ENCODE measurements at regions not wholly inside any gene's neighbourhood (a gene's known extent, or its start where the extent isn't known, plus 50 kb on each side); places are given as distances from the start of the nearest gene placed in this dataset.

DNA sequence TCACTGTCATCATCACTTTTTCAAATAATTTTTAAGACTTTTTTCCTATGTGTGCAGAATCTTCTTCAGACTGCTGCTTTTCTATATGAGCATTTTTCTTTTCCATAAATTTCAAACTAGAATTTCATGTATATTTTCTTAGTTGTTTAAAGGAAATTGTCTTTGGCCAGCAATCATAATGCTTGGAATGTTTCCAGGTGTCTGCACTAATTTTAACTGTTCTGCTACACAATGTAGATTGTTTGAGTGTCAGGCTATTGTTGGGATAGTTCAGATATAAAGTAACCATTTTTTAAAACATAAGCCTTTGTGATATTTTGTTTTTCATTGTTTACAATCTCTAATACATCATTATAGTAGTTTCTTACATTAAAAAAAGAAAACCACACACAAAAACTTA, 1418.5 kb downstream of the EFNB2 start:
- H3K79me2 ChIP-seq (ENCODE audit: low read length) = no peaks in the 10 kb centered on the region
- no peak overlapping the region for H2AFZ ChIP-seq (ENCODE audit: low read length)
- H3K36me3 ChIP-seq (ENCODE audit: insufficient read depth, low read length) = no peaks in the 10 kb centered on the region
- H3K9me2 ChIP-seq (replicated peaks; ENCODE audit: insufficient read depth, low read length) = no peaks in the 10 kb centered on the region
- H3K4me1 ChIP-seq (ENCODE audit: low read length) = no peaks in the 10 kb centered on the region
- no peak overlapping the region for H3K4me2 ChIP-seq (ENCODE audit: low read depth, low read length, poor library complexity, severe bottlenecking)
- no peak overlapping the region for H3K27ac ChIP-seq (ENCODE audit: low read length)
- H4K20me1 ChIP-seq (ENCODE audit: insufficient read depth, low read depth, low read length) = no peaks in the 10 kb centered on the region
- H3K27me3 ChIP-seq (ENCODE audit: low read length) = no peaks in the 10 kb centered on the region
- peaks cover 16% of the 10 kb centered on the region for H3K9me3 ChIP-seq (ENCODE audit: low read length)
- no peak overlapping the region for H3K4me3 ChIP-seq (ENCODE audit: low read length)
- DNase-seq = no peak
- no peak overlapping the region for H3K9ac ChIP-seq (ENCODE audit: low read length)

GRCh38 chr13:105112561-105112960, 1422.9 kb downstream of the EFNB2 start:
- no peaks in the 10 kb centered on the region for H3K27me3 ChIP-seq (ENCODE audit: low read length)
- no peaks in the 10 kb centered on the region for H3K36me3 ChIP-seq (ENCODE audit: insufficient read depth, low read length)
- no peaks in the 10 kb centered on the region for H3K4me1 ChIP-seq (ENCODE audit: low read length)
- H3K79me2 ChIP-seq (ENCODE audit: low read length) = no peaks in the 10 kb centered on the region
- H3K4me3 ChIP-seq (ENCODE audit: low read length) = no peak overlapping the region
- no peak overlapping the region for H3K4me2 ChIP-seq (ENCODE audit: low read depth, low read length, poor library complexity, severe bottlenecking)
- no peaks in the 10 kb centered on the region for H4K20me1 ChIP-seq (ENCODE audit: insufficient read depth, low read depth, low read length)
- H3K27ac ChIP-seq (ENCODE audit: low read length) = no peak overlapping the region
- H3K9ac ChIP-seq (ENCODE audit: low read length) = no peak overlapping the region
- no peak overlapping the region for H2AFZ ChIP-seq (ENCODE audit: low read length)
- peaks cover 19% of the 10 kb centered on the region for H3K9me3 ChIP-seq (ENCODE audit: low read length)
- H3K9me2 ChIP-seq (replicated peaks; ENCODE audit: insufficient read depth, low read length) = no peaks in the 10 kb centered on the region
- DNase-seq = no peak

GRCh38 chr13:105107781-105108180, 1427.7 kb downstream of the EFNB2 start:
- Histone ChIP-seq H3K4me2 (ENCODE audit: low read depth, low read length, poor library complexity, severe bottlenecking) (no peak overlapping the region), H3K4me1 (ENCODE audit: low read length) (no peaks in the 10 kb centered on the region), H2AFZ (ENCODE audit: low read length) (no peak overlapping the region), H3K9ac (ENCODE audit: low read length) (no peak overlapping the region), H3K79me2 (ENCODE audit: low read length) (no peaks in the 10 kb centered on the region), H3K36me3 (ENCODE audit: insufficient read depth, low read length) (no peaks in the 10 kb centered on the region), H3K9me2 (replicated peaks; ENCODE audit: insufficient read depth, low read length) (no peaks in the 10 kb centered on the region), H3K9me3 (ENCODE audit: low read length) (peaks cover 14% of the 10 kb centered on the region), H3K4me3 (ENCODE audit: low read length) (no peak overlapping the region), H3K27ac (ENCODE audit: low read length) (no peak overlapping the region), H3K27me3 (ENCODE audit: low read length) (no peaks in the 10 kb centered on the region), H4K20me1 (ENCODE audit: insufficient read depth, low read depth, low read length) (no peaks in the 10 kb centered on the region)
- no peak for DNase-seq

DNA sequence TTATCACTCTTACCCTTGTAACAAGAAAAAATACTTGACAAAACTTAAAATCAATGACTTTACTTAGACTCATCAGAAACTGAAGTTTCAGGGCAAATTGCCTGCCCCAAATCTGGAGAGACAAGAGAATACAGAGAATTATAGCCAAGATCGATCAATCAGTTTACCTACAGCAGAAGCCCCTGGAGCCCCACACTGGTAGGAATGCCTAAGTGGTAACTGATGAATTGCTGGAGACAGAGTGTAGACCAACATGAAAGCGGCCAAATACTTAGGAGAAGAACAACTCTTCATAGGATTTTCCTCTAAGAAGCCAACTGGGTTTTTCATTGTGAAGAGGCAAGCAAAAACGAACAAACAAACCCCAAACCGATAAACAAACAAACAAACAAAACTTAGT, 1430.0 kb downstream of the EFNB2 start:
- Histone ChIP-seq H3K4me3 (ENCODE audit: low read length) (no peak overlapping the region), H3K9me3 (ENCODE audit: low read length) (peaks cover 13% of the 10 kb centered on the region), H3K4me1 (ENCODE audit: low read length) (no peaks in the 10 kb centered on the region), H3K27ac (ENCODE audit: low read length) (no peak overlapping the region), H3K27me3 (ENCODE audit: low read length) (no peaks in the 10 kb centered on the region), H3K9me2 (replicated peaks; ENCODE audit: insufficient read depth, low read length) (no peaks in the 10 kb centered on the region), H3K36me3 (ENCODE audit: insufficient read depth, low read length) (no peaks in the 10 kb centered on the region), H3K4me2 (ENCODE audit: low read depth, low read length, poor library complexity, severe bottlenecking) (no peak overlapping the region), H4K20me1 (ENCODE audit: insufficient read depth, low read depth, low read length) (no peaks in the 10 kb centered on the region), H2AFZ (ENCODE audit: low read length) (no peak overlapping the region), H3K79me2 (ENCODE audit: low read length) (no peaks in the 10 kb centered on the region), H3K9ac (ENCODE audit: low read length) (no peak overlapping the region)
- no peak for DNase-seq

DNA sequence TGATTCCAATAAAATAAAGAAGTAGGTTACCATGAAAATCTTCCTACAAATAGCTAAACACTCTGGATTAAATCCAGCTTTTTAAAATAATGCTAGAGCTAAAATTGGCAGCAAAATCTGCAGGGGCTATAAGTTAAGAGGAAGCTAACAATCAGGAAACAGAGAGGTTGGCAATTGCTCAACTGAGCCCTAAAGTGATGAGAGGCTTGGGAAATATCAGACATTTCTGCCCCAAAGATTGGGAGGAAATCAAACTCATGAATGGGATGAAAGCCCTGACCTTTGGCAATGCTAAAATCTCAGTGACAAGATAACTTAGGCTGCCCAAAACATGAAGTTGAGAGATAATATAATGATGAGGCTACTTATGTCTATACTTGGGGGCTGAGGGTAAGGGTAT, 1437.9 kb downstream of the EFNB2 start:
- Histone ChIP-seq H3K4me2 (ENCODE audit: low read depth, low read length, poor library complexity, severe bottlenecking) (no peak overlapping the region), H3K36me3 (ENCODE audit: insufficient read depth, low read length) (no peaks in the 10 kb centered on the region), H3K9me2 (replicated peaks; ENCODE audit: insufficient read depth, low read length) (no peaks in the 10 kb centered on the region), H3K4me3 (ENCODE audit: low read length) (no peak overlapping the region), H3K9me3 (ENCODE audit: low read length) (peaks cover 36% of the 10 kb centered on the region), H3K9ac (ENCODE audit: low read length) (no peak overlapping the region), H4K20me1 (ENCODE audit: insufficient read depth, low read depth, low read length) (no peaks in the 10 kb centered on the region), H3K27ac (ENCODE audit: low read length) (no peak overlapping the region), H2AFZ (ENCODE audit: low read length) (no peak overlapping the region), H3K27me3 (ENCODE audit: low read length) (no peaks in the 10 kb centered on the region), H3K4me1 (ENCODE audit: low read length) (no peaks in the 10 kb centered on the region), H3K79me2 (ENCODE audit: low read length) (no peaks in the 10 kb centered on the region)
- no peak for DNase-seq

DNA sequence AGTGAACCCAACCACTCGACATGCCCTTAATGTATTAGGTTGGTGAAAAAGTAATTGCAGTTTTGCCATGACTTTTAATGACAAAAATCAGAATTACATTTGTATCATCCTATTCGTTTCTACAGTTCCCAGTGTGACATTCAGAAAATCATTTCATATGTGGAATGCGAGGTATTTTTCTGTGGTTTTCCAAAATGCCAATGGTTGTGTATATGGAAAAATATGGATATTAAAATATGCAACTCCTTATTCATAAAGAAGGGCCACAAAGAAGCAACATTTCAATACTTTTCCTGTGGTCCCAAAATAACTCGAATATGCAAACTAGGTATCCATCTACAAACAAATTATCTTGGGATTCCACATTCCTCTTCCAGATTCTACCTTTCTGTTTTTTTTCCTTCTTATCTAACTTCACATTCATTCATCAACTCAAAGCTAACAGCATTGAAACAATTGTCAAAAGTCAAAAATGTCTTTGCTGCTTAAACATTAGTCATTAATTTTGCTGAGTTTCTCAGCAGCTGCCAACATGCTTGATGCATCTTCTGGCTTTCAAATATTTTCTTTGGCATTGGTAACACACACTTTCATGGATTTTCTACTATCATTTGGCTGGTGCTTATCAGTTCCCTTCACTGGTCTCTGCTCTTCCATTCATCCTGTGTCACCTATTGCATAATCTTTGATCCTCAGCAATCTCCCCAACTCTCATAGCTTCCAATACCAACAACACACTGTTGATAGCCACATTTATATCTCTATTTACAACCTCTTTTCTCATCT, 1445.4 kb downstream of the EFNB2 start:
- H3K9me2 ChIP-seq (replicated peaks; ENCODE audit: insufficient read depth, low read length) = no peaks in the 10 kb centered on the region
- peaks cover 14% of the 10 kb centered on the region for H3K9me3 ChIP-seq (ENCODE audit: low read length)
- H3K4me3 ChIP-seq (ENCODE audit: low read length) = no peak overlapping the region
- no peak overlapping the region for H3K9ac ChIP-seq (ENCODE audit: low read length)
- no peaks in the 10 kb centered on the region for H3K27me3 ChIP-seq (ENCODE audit: low read length)
- no peak overlapping the region for H3K27ac ChIP-seq (ENCODE audit: low read length)
- H3K36me3 ChIP-seq (ENCODE audit: insufficient read depth, low read length) = no peaks in the 10 kb centered on the region
- H3K4me2 ChIP-seq (ENCODE audit: low read depth, low read length, poor library complexity, severe bottlenecking) = no peak overlapping the region
- H3K79me2 ChIP-seq (ENCODE audit: low read length) = no peaks in the 10 kb centered on the region
- H3K4me1 ChIP-seq (ENCODE audit: low read length) = no peaks in the 10 kb centered on the region
- no peaks in the 10 kb centered on the region for H4K20me1 ChIP-seq (ENCODE audit: insufficient read depth, low read depth, low read length)
- no peak for DNase-seq
- no peak overlapping the region for H2AFZ ChIP-seq (ENCODE audit: low read length)

DNA sequence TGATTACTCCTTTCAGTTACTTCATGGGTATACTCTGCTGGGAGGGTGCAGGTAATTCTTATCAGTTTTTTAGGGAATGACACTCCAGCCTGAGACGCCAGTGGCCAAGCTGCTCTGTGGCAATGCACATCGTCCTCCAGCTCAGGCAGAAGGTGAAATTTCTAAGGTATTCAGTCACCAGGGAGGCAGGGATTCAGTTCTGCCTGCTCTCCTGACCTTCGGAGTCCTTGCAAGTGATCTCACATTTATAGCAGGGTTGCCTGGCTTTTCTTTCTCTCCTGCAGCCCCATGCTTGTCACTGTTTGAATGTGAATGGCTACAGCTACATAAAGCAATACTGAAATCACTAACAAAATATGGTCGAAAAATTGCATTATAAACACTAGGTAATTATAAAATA, 1447.5 kb downstream of the EFNB2 start:
- Histone ChIP-seq H3K4me2 (ENCODE audit: low read depth, low read length, poor library complexity, severe bottlenecking) (no peak overlapping the region), H3K4me3 (ENCODE audit: low read length) (no peak overlapping the region)

DNA sequence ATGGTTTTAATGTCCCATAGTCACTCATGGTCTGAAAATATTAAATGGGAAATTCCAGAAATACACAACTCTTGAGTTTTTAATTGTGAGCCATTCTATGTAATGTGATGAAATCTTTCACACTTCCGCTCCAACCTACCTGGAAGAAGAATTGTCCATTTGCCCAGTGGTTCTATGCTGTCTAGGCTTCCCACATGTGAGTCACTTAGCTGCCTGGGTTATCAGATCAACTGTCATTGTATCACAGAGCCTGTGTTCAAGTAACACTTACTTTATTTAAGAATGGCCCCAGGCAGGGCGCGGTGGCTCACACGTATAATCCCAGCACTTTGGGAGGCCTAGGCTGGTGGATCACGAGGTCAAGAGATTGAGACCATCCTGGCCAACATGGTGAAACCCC, 1450.5 kb downstream of the EFNB2 start:
- Histone ChIP-seq H4K20me1 (ENCODE audit: insufficient read depth, low read depth, low read length) (no peaks in the 10 kb centered on the region), H3K9ac (ENCODE audit: low read length) (no peak overlapping the region), H3K36me3 (ENCODE audit: insufficient read depth, low read length) (no peaks in the 10 kb centered on the region), H3K27ac (ENCODE audit: low read length) (no peak overlapping the region), H3K9me2 (replicated peaks; ENCODE audit: insufficient read depth, low read length) (no peaks in the 10 kb centered on the region), H3K9me3 (ENCODE audit: low read length) (peaks cover 9% of the 10 kb centered on the region), H2AFZ (ENCODE audit: low read length) (no peak overlapping the region), H3K27me3 (ENCODE audit: low read length) (no peaks in the 10 kb centered on the region), H3K79me2 (ENCODE audit: low read length) (no peaks in the 10 kb centered on the region), H3K4me2 (ENCODE audit: low read depth, low read length, poor library complexity, severe bottlenecking) (no peak overlapping the region), H3K4me1 (ENCODE audit: low read length) (no peaks in the 10 kb centered on the region), H3K4me3 (ENCODE audit: low read length) (no peak overlapping the region)
- no peak for DNase-seq

More for the DNA sequence above, 1447.5 kb downstream of the EFNB2 start:
- Histone ChIP-seq H4K20me1 (ENCODE audit: insufficient read depth, low read depth, low read length) (no peaks in the 10 kb centered on the region), H3K9me2 (replicated peaks; ENCODE audit: insufficient read depth, low read length) (no peaks in the 10 kb centered on the region), H3K27me3 (ENCODE audit: low read length) (no peaks in the 10 kb centered on the region), H3K9ac (ENCODE audit: low read length) (no peak overlapping the region), H3K9me3 (ENCODE audit: low read length) (peaks cover 10% of the 10 kb centered on the region), H3K4me1 (ENCODE audit: low read length) (no peaks in the 10 kb centered on the region), H3K36me3 (ENCODE audit: insufficient read depth, low read length) (no peaks in the 10 kb centered on the region), H3K27ac (ENCODE audit: low read length) (no peak overlapping the region), H2AFZ (ENCODE audit: low read length) (no peak overlapping the region), H3K79me2 (ENCODE audit: low read length) (no peaks in the 10 kb centered on the region)
- no peak for DNase-seq
